Superior temporal gyrus (tissue), 1 donor: ENCODE measurements at regions not wholly inside any gene's neighbourhood (a gene's known extent, or its start where the extent isn't known, plus 50 kb on each side); places are given as distances from the start of the nearest gene placed in this dataset.

Experiments used
- DNase-seq: peaks from one replicate; pipeline ENCODE4 v3.0.0-alpha.2; 2016; ENCODE audit errors: extremely low spot score

GRCh38 chr5:61652916-61653315 lies 320.9 kb downstream of the ZSWIM6 start:
- no peak for DNase-seq

GRCh38 chr5:61653807-61654580 lies 321.9 kb downstream of the ZSWIM6 start:
- DNase-seq, result no peak

- no peak for DNase-seq
Observed at GRCh38 chr5:61654876-61655275, 322.8 kb downstream of the ZSWIM6 start.

GRCh38 chr5:61657010-61657409 lies 325.0 kb downstream of the ZSWIM6 start:
- no peak for DNase-seq

GRCh38 chr5:61657686-61658085 lies 325.6 kb downstream of the ZSWIM6 start:
- no peak for DNase-seq

GRCh38 chr5:61658592-61659008 lies 326.5 kb downstream of the ZSWIM6 start:
- peak; percentile 90 for DNase-seq

GRCh38 chr5:61659221-61659696 lies 327.2 kb downstream of the ZSWIM6 start:
- peak; percentile 70 for DNase-seq

GRCh38 chr5:61662670-61663069 lies 330.6 kb downstream of the ZSWIM6 start:
- DNase-seq, result no peak

GRCh38 chr5:61666064-61666621 lies 334.1 kb downstream of the ZSWIM6 start:
- no peak for DNase-seq

- DNase-seq, result peak; percentile 29
Observed at GRCh38 chr5:61667525-61668218, 335.6 kb downstream of the ZSWIM6 start.

GRCh38 chr5:61669531-61669930 lies 337.5 kb downstream of the ZSWIM6 start:
- no peak for DNase-seq

GRCh38 chr5:61670941-61671340 lies 338.9 kb downstream of the ZSWIM6 start:
- no peak for DNase-seq

- no peak for DNase-seq
Observed at GRCh38 chr5:61673007-61673735, 341.1 kb downstream of the ZSWIM6 start.

GRCh38 chr5:61674378-61674777 lies 342.3 kb downstream of the ZSWIM6 start:
- no peak for DNase-seq

GRCh38 chr5:61675015-61675692 lies 343.1 kb downstream of the ZSWIM6 start:
- DNase-seq, result peak; percentile 91

GRCh38 chr5:61677220-61677619 lies 345.2 kb downstream of the ZSWIM6 start:
- DNase-seq, result no peak

- no peak for DNase-seq
Observed at GRCh38 chr5:61678966-61679365, 346.9 kb downstream of the ZSWIM6 start.

- no peak for DNase-seq
Observed at GRCh38 chr5:61679562-61679961, 347.5 kb downstream of the ZSWIM6 start.

GRCh38 chr5:61680247-61680646 lies 348.2 kb downstream of the ZSWIM6 start:
- no peak for DNase-seq

- no peak for DNase-seq
Observed at GRCh38 chr5:61683148-61683547, 351.1 kb downstream of the ZSWIM6 start.

GRCh38 chr5:61683926-61684325 lies 351.9 kb downstream of the ZSWIM6 start:
- DNase-seq, result no peak
